ENCODE measurements at regions not wholly inside any gene's neighbourhood (a gene's known extent, or its start where the extent isn't known, plus 50 kb on each side); places are given as distances from the start of the nearest gene placed in this dataset.

GRCh38 chr4:52244848-52245247 is 193.7 kb downstream of the SPATA18 start:
- no peaks in the 10 kb centered on the region for H3K9me1 ChIP-seq (ENCODE audit: control insufficient read depth, extremely low read depth, insufficient read depth, low read length)
- H3K4me1 ChIP-seq (ENCODE audit: control insufficient read depth, extremely low read depth, insufficient read depth, low read length): peaks cover 3% of the 10 kb centered on the region
- DNase-seq (ENCODE audit: low read depth, low spot score) (no peak), FAIRE-seq (no peak)
- H3K9ac ChIP-seq (ENCODE audit: control insufficient read depth, extremely low read depth, insufficient read depth, low read length): no peak overlapping the region
- TF ChIP-seq EZH2 (IDR thresholded peaks at IDR 0.05; ENCODE audit: low read length): no peak
- TF ChIP-seq CTCF (optimal IDR thresholded peaks at IDR 0.05 in 1 of 3, IDR thresholded peaks at IDR 0.05 in 1 of 3, conservative IDR thresholded peaks at IDR 0.05 in 1 of 3; ENCODE audit: extremely low read depth in 1 of 3, insufficient read depth in 2 of 3, low read length in 3 of 3): no peak
- no peak overlapping the region for H3K27ac ChIP-seq (ENCODE audit: control insufficient read depth, insufficient read depth, low read length)
- H3K9me3 ChIP-seq (ENCODE audit: control insufficient read depth, low read depth, low read length): no peaks in the 10 kb centered on the region
- H3K27me3 ChIP-seq (ENCODE audit: control insufficient read depth, extremely low read depth, insufficient read depth, low read length): peaks cover 3% of the 10 kb centered on the region
- no peaks in the 10 kb centered on the region for H3K36me3 ChIP-seq (ENCODE audit: control insufficient read depth in 2 of 2, extremely low read depth in 1 of 2, insufficient read depth in 2 of 2, low read length in 2 of 2)
- H4K20me1 ChIP-seq (ENCODE audit: control insufficient read depth, extremely low read depth, insufficient read depth, low read length): no peaks in the 10 kb centered on the region
- no peak overlapping the region for H3K4me3 ChIP-seq (ENCODE audit: control insufficient read depth in 2 of 3, extremely low read depth in 1 of 3, insufficient read depth in 2 of 3, low read depth in 1 of 3, low read length in 3 of 3)
- no peaks in the 10 kb centered on the region for H3K79me2 ChIP-seq (ENCODE audit: control insufficient read depth, insufficient read depth, low read length)
- no peak overlapping the region for H3K4me2 ChIP-seq (ENCODE audit: control insufficient read depth, extremely low read depth, insufficient read depth, low read depth, low read length)
- no peak overlapping the region for H2AFZ ChIP-seq (ENCODE audit: control insufficient read depth, low read length)
- dilution Hi-C loops (cut with MboI; ENCODE audit: extremely low pct_ligation_motif_present, low sequenced_read_pairs): no loop called here

- TF ChIP-seq EZH2 (IDR thresholded peaks at IDR 0.05; ENCODE audit: low read length): no peak
- no peak for TF ChIP-seq CTCF (optimal IDR thresholded peaks at IDR 0.05 in 1 of 3, IDR thresholded peaks at IDR 0.05 in 1 of 3, conservative IDR thresholded peaks at IDR 0.05 in 1 of 3; ENCODE audit: extremely low read depth in 1 of 3, insufficient read depth in 2 of 3, low read length in 3 of 3)
- dilution Hi-C loops (cut with MboI; ENCODE audit: extremely low pct_ligation_motif_present, low sequenced_read_pairs): no loop called here
- no peak for FAIRE-seq
Measured at GRCh38 chr4:52246827-52247226, 195.7 kb downstream of the SPATA18 start.

More at GRCh38 chr4:52246827-52247226, 195.7 kb downstream of the SPATA18 start:
- Histone ChIP-seq H3K9ac (ENCODE audit: control insufficient read depth, extremely low read depth, insufficient read depth, low read length) (no peak overlapping the region), H3K9me3 (ENCODE audit: control insufficient read depth, low read depth, low read length) (peaks cover under 1% of the 10 kb centered on the region), H3K27ac (ENCODE audit: control insufficient read depth, insufficient read depth, low read length) (no peak overlapping the region), H2AFZ (ENCODE audit: control insufficient read depth, low read length) (no peak overlapping the region), H3K79me2 (ENCODE audit: control insufficient read depth, insufficient read depth, low read length) (no peaks in the 10 kb centered on the region), H4K20me1 (ENCODE audit: control insufficient read depth, extremely low read depth, insufficient read depth, low read length) (no peaks in the 10 kb centered on the region), H3K4me2 (ENCODE audit: control insufficient read depth, extremely low read depth, insufficient read depth, low read depth, low read length) (no peak overlapping the region), H3K9me1 (ENCODE audit: control insufficient read depth, extremely low read depth, insufficient read depth, low read length) (no peaks in the 10 kb centered on the region), H3K4me3 (ENCODE audit: control insufficient read depth in 2 of 3, extremely low read depth in 1 of 3, insufficient read depth in 2 of 3, low read depth in 1 of 3, low read length in 3 of 3) (no peak overlapping the region), H3K36me3 (ENCODE audit: control insufficient read depth in 2 of 2, extremely low read depth in 1 of 2, insufficient read depth in 2 of 2, low read length in 2 of 2) (no peaks in the 10 kb centered on the region), H3K4me1 (ENCODE audit: control insufficient read depth, extremely low read depth, insufficient read depth, low read length) (peaks cover 3% of the 10 kb centered on the region), H3K27me3 (ENCODE audit: control insufficient read depth, extremely low read depth, insufficient read depth, low read length) (peaks cover 3% of the 10 kb centered on the region)
- no peak for DNase-seq (ENCODE audit: low read depth, low spot score)
